ENCODE measurements at regions not wholly inside any gene's neighbourhood (a gene's known extent, or its start where the extent isn't known, plus 50 kb on each side); places are given as distances from the start of the nearest gene placed in this dataset.
A peak's percentile ranks its signal among the peaks of the same experiment; 100 is the strongest.

GRCh38 chr6:167493976-167494697 lies 169.3 kb downstream of the TTLL2 start:
- no peak for DNase-seq (ENCODE audit: low read depth in 2 of 2)

DNA sequence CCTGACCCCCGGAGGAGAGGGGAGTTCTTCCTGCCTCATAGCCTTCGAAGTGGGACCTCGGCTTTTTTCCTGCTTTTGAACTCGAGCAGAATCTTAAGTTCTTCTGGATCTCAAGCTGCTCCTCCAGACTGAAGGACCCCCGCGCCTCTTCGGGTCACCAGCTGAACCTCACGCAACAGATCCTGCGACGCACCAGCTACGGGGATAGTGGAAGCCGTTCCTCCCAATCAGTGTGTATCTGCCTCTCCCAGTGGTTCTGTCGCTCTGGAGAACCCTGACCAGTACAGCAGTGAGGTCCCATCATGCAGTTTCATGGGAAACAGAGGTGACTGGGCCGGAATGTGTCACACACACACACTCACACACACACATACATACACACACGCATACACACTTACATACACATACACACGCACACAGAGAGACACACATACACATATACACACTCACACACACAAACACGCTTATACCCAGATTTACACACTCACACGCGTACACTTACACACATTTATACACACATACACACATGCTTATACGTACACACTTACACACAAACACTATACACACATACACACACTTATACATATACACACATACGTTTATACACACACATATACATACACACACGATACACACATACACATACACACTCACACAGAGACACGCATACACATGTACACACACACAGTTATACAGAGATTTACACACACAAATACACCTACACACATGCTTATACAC lies 170.0 kb downstream of the TTLL2 start:
- DNase-seq (ENCODE audit: low read depth in 2 of 2): no peak

DNA sequence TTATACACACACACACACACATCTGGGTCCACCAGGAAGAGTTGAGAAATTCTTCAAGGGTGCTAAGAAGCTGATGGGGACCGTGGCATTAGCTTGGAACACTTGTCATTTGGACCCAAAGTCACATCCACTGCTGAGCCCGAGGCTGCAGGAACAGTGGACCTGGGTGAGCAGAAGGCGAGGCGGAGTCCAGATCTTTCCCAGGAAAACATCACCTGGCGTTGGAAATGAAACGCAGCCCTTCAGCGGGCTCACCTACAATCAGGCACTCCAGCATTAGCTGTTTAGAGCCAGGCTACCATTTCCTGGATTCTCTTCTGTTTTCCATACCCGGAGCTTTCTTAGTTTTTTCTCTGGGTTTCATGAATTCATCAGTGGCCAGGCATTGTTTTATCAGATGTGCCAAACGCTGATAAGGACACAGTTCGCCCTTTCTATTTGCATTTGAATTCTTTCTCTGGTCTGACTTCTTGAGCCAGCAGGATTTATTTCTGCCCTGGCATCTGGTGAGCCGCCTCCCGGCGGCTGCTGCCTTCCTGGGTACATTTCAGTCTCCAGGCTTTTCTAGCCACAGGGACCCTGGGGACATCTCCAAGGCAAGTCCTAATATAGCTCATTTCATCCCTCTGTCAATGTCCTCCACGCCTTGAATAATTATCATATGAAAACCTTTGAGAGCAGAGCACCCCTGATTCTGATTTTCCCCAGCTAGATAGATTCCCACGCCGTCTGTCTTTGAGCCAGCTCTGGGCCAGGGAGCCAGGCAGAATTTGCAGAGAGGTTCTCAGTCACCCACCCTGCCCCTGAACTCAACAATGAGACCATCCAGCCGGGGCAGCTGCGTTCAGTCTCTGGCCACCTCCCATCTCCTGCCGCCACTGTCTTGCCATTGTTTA lies 170.9 kb downstream of the TTLL2 start:
- no peak for DNase-seq (ENCODE audit: low read depth in 2 of 2)

GRCh38 chr6:167496707-167497106 lies 171.8 kb downstream of the TTLL2 start:
- DNase-seq (ENCODE audit: low read depth in 2 of 2): no peak

DNA sequence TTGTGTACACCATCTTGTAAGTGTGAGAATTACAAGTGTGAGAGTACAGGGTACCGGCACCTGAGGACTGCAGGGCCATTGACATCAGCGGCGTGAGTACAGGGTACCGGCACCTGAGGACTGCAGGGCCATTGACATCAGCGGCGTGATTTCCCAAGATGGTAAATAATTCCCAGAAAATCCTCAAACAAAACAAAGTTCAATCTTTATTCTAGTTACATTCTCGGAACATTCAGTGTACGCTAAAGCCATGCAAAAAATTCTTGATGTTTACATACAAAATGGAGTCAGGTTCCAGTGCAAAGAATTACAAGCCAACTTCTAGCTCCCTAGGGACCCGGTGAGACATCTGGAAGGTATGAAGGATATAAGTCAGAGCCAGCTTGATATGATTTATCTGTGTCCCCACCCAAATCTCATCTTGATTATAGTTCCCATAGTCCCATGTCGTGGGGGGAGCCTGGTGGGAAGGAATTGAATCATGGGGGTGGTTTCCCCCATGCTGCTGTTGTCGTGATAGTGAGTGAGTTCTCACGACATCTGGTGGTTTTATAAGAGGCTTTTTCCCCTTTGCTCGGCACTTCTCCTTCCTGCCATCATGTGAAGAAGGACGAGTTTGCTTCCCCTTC lies 172.7 kb downstream of the TTLL2 start:
- DNase-seq (ENCODE audit: low read depth in 2 of 2): no peak

GRCh38 chr6:167499161-167499660 lies 174.3 kb downstream of the TTLL2 start:
- no peak for DNase-seq (ENCODE audit: low read depth in 2 of 2)

DNA sequence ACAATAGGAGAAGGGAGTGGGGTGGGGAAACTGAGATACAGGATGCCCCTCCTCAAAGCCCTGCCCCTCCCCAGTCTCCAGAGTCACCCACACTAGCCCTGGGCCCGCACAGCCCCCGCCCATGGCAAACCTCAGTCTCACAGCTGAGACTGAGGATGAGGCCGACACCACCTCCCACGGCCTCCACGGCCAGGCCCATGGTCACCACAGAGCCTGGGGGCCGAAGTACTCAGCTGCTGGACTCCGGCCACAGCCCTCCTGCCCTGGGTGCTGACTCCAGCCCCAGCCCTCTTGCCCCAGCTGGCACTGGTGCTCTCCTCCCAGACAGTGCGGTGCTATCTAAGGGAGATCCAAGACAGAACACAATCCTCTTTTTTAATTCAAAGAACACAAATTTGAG lies 176.1 kb downstream of the TTLL2 start:
- DNase-seq (ENCODE audit: low read depth in 2 of 2): no peak

- DNase-seq (ENCODE audit: low read depth in 2 of 2): peak; percentile 49 to 60
Measured at GRCh38 chr6:167501831-167502385, 177.0 kb downstream of the TTLL2 start.

DNA sequence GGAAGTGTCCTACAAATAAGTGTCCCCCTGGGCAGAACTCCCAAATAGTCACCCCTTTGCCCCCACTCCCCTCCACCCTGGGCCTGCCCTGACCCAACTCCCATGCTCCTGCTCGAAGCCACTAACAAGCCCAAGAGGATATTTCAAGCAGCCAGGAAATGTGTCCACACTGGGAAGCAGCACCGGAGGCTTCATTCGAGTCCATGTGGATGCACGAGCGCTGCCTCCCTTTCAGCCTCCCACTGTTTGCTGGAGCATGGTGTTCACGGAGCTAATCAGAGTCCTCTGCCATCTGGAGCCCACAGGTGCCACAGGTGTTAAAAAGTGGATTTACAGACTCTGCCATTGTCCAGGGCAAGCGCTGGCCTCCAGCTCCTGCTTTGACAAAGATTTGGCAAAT lies 177.6 kb downstream of the TTLL2 start:
- no peak for DNase-seq (ENCODE audit: low read depth in 2 of 2)

- DNase-seq (ENCODE audit: low read depth in 2 of 2): no peak
Measured at GRCh38 chr6:167504385-167504961, 179.6 kb downstream of the TTLL2 start.

DNA sequence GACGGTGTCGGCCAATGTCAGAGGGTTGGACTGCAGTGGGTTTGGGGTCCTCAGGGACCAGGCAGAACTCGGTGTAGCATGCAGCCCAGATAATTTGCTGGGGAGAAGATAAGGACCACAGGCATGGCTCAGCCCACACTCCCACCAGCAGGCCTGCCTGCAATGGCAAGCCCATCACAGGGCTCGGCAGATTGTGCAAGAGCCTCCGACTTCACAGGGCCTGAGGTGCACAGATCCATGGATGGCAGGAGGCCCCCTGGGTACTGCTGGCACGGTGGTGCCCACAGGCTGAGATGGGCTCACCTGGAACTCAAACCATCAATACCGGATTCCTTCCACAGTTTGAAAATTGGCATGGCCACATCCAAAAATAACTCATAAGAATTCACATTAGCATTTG lies 180.3 kb downstream of the TTLL2 start:
- no peak for DNase-seq (ENCODE audit: low read depth in 2 of 2)

DNA sequence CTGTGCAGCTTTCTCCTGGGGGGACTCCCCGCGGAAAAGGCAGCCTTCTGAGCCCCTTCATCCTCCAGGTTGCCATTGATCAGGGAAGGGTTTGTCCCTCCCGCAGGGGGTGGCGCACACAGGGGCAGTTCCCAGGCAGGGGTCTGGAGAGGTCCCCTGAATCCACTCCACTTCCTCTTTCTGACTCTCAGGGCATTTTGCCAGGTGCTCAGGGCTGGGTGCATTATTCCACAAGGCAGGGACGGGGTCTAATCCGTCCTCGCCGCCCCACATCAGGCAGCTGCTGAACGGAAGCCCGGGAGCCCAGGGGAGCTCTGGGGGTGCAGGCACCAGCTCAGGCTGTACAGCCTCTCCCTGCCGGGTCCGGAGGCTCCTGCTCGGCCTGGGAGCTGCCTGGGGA lies 180.9 kb downstream of the TTLL2 start:
- no peak for DNase-seq (ENCODE audit: low read depth in 2 of 2)

DNA sequence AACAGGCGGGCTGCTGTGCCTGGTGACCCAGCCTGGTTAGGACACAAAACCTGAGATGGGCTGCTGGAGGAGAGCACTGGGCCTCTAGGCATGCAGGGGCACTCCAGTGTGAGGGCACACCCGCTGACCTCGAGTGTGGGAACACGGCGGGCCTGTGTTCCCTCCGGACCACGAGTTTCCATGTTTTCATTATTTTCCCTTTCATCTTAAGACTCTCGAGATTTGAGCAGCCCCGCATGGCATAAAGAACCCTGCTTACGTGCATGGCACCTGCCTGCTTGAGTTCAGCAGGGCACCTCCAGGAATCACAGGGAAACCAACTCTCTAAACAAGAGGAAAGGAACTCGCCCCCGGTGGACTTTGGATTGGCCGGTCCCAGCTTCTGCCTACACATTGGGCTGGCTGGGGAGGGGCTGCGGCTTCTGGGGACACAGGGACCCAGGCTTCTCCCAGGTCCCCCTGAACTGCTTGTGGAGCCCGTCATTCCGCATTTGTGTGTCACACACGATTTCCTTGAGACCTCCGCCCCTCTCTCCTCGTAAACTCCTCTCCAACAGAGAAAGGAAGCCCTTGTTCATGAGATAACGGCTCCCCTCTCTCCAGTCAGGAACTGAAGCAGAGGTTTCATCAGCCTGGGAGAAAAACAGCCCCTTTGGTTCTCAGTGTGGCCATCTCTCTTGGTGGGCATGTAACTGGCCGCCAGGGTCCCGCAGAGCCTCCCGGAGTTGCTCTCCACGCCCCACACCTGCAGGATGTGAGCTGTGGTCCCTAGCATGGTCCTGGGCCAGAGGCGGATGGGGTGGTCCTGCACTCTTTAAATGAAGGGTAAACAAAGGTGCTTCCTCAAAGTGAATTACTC lies 181.8 kb downstream of the TTLL2 start:
- DNase-seq (ENCODE audit: low read depth in 2 of 2): no peak

- no peak for DNase-seq (ENCODE audit: low read depth in 2 of 2)
Measured at GRCh38 chr6:167507376-167507945, 182.6 kb downstream of the TTLL2 start.

GRCh38 chr6:167508919-167509852 lies 184.3 kb downstream of the TTLL2 start:
- no peak for DNase-seq (ENCODE audit: low read depth in 2 of 2)

DNA sequence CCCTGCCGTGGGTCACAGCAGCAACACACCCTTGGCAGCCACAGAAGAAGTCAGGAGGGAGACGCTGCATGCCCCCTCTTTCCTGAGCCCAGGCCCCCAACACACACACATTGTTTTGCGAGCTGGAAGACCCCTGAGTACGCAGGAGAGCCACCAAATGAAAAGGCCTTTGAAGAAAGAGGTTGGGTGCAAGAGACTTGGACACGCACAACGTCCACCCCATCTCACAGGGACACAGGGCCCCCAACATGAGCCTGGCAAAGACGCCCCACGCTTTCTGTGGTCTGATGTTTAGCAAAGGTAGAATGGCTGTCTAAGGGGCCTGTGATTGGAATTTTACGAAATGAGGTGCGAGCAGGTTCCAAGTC lies 185.0 kb downstream of the TTLL2 start:
- DNase-seq (ENCODE audit: low read depth in 2 of 2): no peak

DNA sequence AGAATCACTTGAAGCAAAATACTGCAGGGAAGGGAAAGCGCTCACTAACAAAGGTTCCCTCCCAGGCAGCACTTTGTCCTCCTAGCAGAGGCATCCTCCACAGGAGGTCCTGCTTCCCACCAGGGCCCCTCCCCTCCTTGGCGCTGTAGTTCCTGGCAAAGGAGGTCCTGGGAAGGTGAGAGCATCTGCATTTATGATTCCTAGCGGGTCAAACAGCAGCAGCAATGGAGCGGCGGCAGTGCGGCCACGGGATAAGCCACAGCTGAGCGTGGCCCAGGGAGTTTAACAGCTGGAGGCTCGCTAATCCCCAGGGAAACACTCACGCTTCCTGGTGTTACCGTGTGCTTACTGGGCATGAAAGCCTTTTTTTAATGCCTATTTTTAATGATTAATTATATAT lies 185.8 kb downstream of the TTLL2 start:
- DNase-seq (ENCODE audit: low read depth in 2 of 2): no peak

DNA sequence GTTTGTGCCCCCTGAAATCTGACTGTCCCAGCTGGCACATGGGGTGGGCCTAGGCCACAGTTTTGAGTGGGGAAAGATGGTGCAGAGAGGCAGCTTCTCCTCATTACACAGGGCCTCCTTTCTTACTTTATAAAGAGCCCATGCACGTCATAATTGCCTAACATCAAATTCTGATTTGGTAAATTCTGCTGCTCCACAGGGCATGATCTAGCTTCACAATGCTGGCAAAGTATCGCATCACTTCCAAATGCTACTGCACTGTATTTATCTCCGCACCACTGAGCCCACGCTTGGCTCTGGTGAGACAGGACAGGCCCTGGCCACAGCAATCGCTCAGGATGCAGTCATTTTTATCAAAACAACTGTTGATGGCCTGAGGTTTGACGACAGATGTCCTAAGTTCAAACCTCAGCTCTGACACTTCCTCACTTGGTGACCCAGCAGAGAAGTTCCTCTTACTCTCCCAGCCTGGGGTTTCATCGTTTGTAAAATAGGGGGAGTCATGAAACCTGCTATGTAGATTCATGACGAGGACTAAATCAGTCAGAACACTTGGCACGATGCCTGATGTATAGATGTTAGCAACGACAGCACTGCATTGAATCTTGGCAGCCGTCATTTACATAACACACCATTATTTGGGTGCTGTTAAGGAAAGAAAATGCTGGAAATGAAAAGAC lies 187.9 kb downstream of the TTLL2 start:
- peak in 1 of 2 donors; percentile 7 for DNase-seq (ENCODE audit: low read depth in 2 of 2)
